Thyroid gland (tissue), 4 donors: ENCODE measurements at regions not wholly inside any gene's neighbourhood (a gene's known extent, or its start where the extent isn't known, plus 50 kb on each side); places are given as distances from the start of the nearest gene placed in this dataset.
"Not testable (repeated sequence)": the region's sequence is repeated elsewhere in the genome, so short reads cannot be mapped to it uniquely, and the experiment has no call there.

ENCODE experiments used
- DNase-seq, 2 donors: peaks; one replicate each; pipeline ENCODE4 v3.0.0-alpha.2; 2019
- H3K27ac ChIP-seq, 3 donors: fragments of 200-600 bp; sonication (generic); 1 replicate in 2 of 3; 2 replicates in 1 of 3; pipeline ENCODE4 v1.5.1; 2016 to 2019; ENCODE audit warnings: mild to moderate bottlenecking in 1 of 3, moderate library complexity in 1 of 3
- H3K27me3 ChIP-seq: fragments of 200-600 bp; sonication (generic); one replicate; pipeline ENCODE4 v1.5.1; 2019
- H3K36me3 ChIP-seq, 2 donors: fragments of 200-600 bp; sonication (generic); one replicate each; pipeline ENCODE4 v1.5.1; 2016 to 2019
- H3K4me1 ChIP-seq, 2 donors: fragments of 200-600 bp; sonication (generic); one replicate each; pipeline ENCODE4 v1.5.1; 2017 to 2019
- H3K4me3 ChIP-seq, 3 donors: fragments of 200-600 bp; sonication (generic); replicated peaks in 1 of 3; 1 replicate in 2 of 3; 2 replicates in 1 of 3; pipeline ENCODE4 v1.5.1; 2016; ENCODE audit warnings: mild to moderate bottlenecking in 1 of 3
- H3K9me3 ChIP-seq: fragments of 200-600 bp; sonication (generic); one replicate; pipeline ENCODE4 v1.5.1; 2017
- CTCF ChIP-seq, 6 experiments: fragments of 200-600 bp in 3 of 6; fragments of 450-650 bp in 3 of 6; sonication (generic) in 3 of 6; IDR thresholded peaks; one replicate each; pipeline ENCODE4 v1.5.1; 2016 to 2019; ENCODE audit warnings: antibody characterized with exemption in 6 of 6, mild to moderate bottlenecking in 2 of 6, inconsistent platforms in 1 of 6, moderate library complexity in 1 of 6
- POLR2A ChIP-seq, 2 donors: fragments of 450-650 bp; IDR thresholded peaks; one replicate each; pipeline ENCODE4 v1.6.1; 2017; ENCODE audit warnings: antibody characterized with exemption in 2 of 2, mild to moderate bottlenecking in 2 of 2, moderate library complexity in 1 of 2
- WGBS, 2 donors: methylation state at CpG; one replicate each; pipeline ENCODE4 v1.1.5; 2017; 5-methylcytosine and 5-hydroxymethylcytosine counted together
- intact Hi-C: fragments of 100-400 bp; cut with DNase I; formaldehyde crosslinking; loops from one replicate; pipeline ENCODE4 v1.15.1; 2023

GRCh38 chr12:116444590-116444943 is 114.6 kb upstream of the MAP1LC3B2 start:
- Histone ChIP-seq H3K4me3 (no peak overlapping the region), H3K27ac (no peak overlapping the region), H3K4me1 (peaks cover 2 to 5% of the 10 kb centered on the region in 2 donors), H3K36me3 (no peaks in the 10 kb centered on the region), H3K27me3 (no peaks in the 10 kb centered on the region), H3K9me3 (no peaks in the 10 kb centered on the region)
- intact Hi-C loops: no loop called here
- 81 to 89% methylated on average over 7 of the region's 7 CpGs for WGBS, 2 donors
- TF ChIP-seq POLR2A (IDR thresholded peaks at IDR 0.05): no peak
- TF ChIP-seq CTCF (IDR thresholded peaks at IDR 0.05): no peak
- no peak for DNase-seq

DNA sequence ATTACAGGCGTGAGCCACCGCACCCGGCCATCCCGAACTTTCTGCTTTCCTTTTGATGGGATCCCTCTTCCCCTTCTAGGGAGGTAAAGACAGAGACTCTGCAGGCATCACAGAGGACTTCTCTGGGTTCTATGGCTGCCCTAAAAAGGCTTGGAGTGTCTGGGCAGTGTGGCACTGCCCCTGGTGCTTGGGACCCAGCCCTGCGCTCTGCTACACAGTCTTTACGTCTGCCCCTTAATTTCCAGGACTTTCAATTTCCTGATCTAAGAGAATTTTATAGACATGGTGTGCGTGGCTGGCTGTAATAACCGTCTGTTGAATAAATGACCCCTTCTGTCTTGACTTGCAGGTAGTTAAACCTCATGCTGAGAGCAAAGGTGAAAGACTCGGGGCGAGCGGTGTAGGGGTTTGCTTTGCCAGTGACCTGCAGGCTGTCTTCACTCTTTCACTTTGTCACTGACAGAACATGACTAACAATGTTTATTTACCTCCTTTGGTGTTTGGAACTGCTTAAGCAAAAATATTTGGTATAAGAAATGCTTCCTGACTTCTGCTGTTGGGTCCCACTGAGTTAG is 110.9 kb upstream of the MAP1LC3B2 start:
- Histone ChIP-seq H3K4me3 (no peak overlapping the region), H3K27ac (no peak overlapping the region), H3K4me1 (peaks cover 8 to 10% of the 10 kb centered on the region in 2 donors), H3K36me3 (no peaks in the 10 kb centered on the region), H3K9me3 (no peaks in the 10 kb centered on the region), H3K27me3 (no peaks in the 10 kb centered on the region)
- intact Hi-C loops: no loop called here
- 94% methylated on average over 11 of the region's 11 CpGs for WGBS, 2 donors
- TF ChIP-seq POLR2A (IDR thresholded peaks at IDR 0.05): no peak
- no peak for TF ChIP-seq CTCF (IDR thresholded peaks at IDR 0.05)
- no peak for DNase-seq

- TF ChIP-seq POLR2A (IDR thresholded peaks at IDR 0.05): no peak
- TF ChIP-seq CTCF (IDR thresholded peaks at IDR 0.05): no peak
- Histone ChIP-seq H3K4me1 (peaks cover 17 to 18% of the 10 kb centered on the region in 2 donors), H3K27ac (no peak overlapping the region), H3K4me3 (no peak overlapping the region), H3K27me3 (no peaks in the 10 kb centered on the region), H3K9me3 (no peaks in the 10 kb centered on the region), H3K36me3 (no peaks in the 10 kb centered on the region)
- intact Hi-C loops: no loop called here
- 96 to 99% methylated on average over 3 of the region's 3 CpGs for WGBS, 2 donors
- DNase-seq: no peak
Observed at GRCh38 chr12:116450406-116450910, 108.7 kb upstream of the MAP1LC3B2 start.

DNA sequence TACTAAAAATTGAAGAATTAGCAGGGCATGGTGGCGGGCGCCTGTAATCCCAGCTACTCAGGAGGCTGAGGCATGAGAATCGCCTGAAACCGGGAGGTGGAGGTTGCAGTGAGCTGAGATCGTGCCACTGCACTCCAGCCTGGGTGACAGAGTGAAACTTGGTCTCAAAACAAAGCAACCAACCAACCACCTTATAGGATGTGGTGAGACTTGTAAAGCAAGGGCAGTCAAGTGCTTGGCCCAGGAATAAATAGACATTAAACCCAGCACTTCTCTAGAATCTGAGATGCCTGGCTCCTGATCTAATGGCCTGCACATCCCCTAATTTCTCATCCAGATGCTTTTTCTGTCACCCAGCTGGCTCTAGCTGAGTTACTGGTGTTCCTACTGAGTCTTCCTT is 106.2 kb upstream of the MAP1LC3B2 start:
- H3K27me3 ChIP-seq, H3K36me3 ChIP-seq, H3K9me3 ChIP-seq, H3K27ac ChIP-seq, DNase-seq, intact Hi-C loops, H3K4me3 ChIP-seq: not testable (repeated sequence)
- H3K4me1 ChIP-seq: peaks cover 18 to 31% of the 10 kb centered on the region in 2 donors
- 85 to 91% methylated on average over 5 of the region's 5 CpGs for WGBS, 2 donors

DNA sequence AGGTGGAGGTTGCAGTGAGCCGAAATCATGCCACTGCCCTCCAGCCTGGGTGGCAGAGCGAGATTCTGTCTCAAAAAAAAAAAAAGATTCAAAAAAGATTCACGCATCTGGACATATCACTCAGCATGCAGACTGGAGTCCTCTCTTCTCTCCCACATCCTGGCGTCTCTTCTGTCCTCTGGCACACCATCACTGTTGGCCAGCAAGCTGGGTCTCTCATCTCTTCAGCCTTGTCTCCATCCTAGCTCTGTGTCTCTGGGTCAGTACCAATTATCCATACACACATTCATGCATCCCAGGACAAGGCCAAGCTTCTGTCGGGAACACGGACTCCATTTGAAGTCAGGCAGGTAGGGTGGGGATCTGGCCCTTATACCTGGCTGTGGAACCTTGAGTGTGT is 105.5 kb upstream of the MAP1LC3B2 start:
- no peaks in the 10 kb centered on the region for H3K36me3 ChIP-seq
- H3K27me3 ChIP-seq: no peaks in the 10 kb centered on the region
- intact Hi-C loops: no loop called here
- no peak overlapping the region for H3K27ac ChIP-seq
- no peak overlapping the region for H3K4me3 ChIP-seq
- peaks cover 18 to 31% of the 10 kb centered on the region in 2 donors for H3K4me1 ChIP-seq
- 96% methylated on average over 6 of the region's 6 CpGs for whole genome bisulfite sequencing, 2 donors
- no peak for DNase-seq
- H3K9me3 ChIP-seq: no peaks in the 10 kb centered on the region
- TF ChIP-seq POLR2A (IDR thresholded peaks at IDR 0.05) (no peak), CTCF (IDR thresholded peaks at IDR 0.05) (no peak)
